Activated CD4-positive, alpha-beta T cell treated with anti-CD3 and anti-CD28 coated beads, Interleukin-2, amount 10 ng/mL, durations not matched to agents 24 days and 14 days (primary cell): ENCODE measurements at regions not wholly inside any gene's neighbourhood (a gene's known extent, or its start where the extent isn't known, plus 50 kb on each side); places are given as distances from the start of the nearest gene placed in this dataset.

ENCODE experiments used
- DNase-seq: peaks from one replicate; pipeline ENCODE4 v3.0.0; 2022
- H3K27ac Mint-ChIP-seq: one replicate; pipeline ENCODE4 v1.8.0; 2022; ENCODE audit warnings: mild to moderate bottlenecking, mixed read lengths
- H3K27me3 Mint-ChIP-seq: one replicate; pipeline ENCODE4 v1.8.0; 2022; ENCODE audit warnings: mixed read lengths
- H3K36me3 Mint-ChIP-seq: one replicate; pipeline ENCODE4 v1.8.0; 2022; ENCODE audit warnings: low read depth, mild to moderate bottlenecking, mixed read lengths
- H3K4me1 Mint-ChIP-seq: one replicate; pipeline ENCODE4 v1.8.0; 2021; ENCODE audit warnings: mixed read lengths
- H3K4me3 Mint-ChIP-seq: one replicate; pipeline ENCODE4 v1.8.0; 2022; ENCODE audit warnings: mild to moderate bottlenecking, moderate library complexity, mixed read lengths
- H3K9me3 Mint-ChIP-seq: one replicate; pipeline ENCODE4 v1.8.0; 2021; ENCODE audit warnings: mixed read lengths
- intact Hi-C: fragments of 100-400 bp; cut with micrococcal nuclease; formaldehyde crosslinking; loops from one replicate; pipeline ENCODE4 v1.15.1; 2023

GRCh38 chr16:86213437-86214205 is 296.7 kb upstream of the FOXF1 start:
- Mint-ChIP-seq H3K9me3 (peaks cover 9% of the 10 kb centered on the region), H3K27ac (no peak overlapping the region)

DNA sequence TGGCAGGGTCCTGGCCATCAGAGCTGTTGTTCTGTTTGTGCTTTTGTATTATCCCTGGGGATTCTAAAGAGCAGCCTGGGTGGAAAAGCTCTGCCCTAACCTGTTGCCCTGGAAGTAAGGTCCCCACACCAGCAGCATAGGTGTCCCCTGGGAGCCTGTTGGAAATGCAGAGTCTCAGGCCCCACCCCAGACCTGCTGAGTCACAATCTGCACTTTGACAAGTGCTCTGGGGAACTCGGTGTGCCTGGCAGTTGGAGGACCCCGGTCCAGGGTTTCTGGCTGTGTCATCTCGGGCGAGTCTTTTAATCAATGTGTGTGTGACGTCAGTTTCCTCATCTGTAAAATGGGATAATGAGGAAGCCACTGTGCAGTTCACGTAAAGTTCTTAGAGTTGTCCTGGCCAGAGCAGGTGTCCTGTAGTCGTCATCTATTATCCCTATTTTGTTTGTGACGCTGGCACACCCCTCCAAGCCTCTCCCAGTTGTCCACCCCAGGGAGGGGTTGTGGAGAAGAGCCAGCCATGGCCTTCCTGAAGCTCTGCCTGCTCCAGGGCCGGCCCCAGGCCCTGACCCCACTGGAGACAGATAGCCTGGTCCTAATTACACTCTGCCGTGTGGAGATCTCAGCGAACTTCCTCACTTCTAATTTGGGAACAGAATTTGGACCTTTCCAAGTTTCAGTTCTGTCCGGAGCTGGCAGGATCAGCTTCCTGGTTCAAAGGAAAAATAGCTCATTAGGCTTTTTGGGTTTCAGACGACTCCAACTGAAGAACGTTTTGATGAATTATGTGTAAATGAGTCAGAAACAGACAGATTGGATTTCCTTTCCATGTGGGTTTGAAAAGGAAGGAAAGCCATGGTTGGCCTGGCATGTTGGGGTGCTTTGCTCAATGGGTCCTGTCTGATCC is 295.7 kb upstream of the FOXF1 start:
- no peaks in the 10 kb centered on the region for H3K27me3 Mint-ChIP-seq
- no peaks in the 10 kb centered on the region for H3K4me1 Mint-ChIP-seq
- no peaks in the 10 kb centered on the region for H3K36me3 Mint-ChIP-seq
- H3K4me3 Mint-ChIP-seq: no peak overlapping the region
- intact Hi-C loops: no loop called here
- peaks cover 9% of the 10 kb centered on the region for H3K9me3 Mint-ChIP-seq
- H3K27ac Mint-ChIP-seq: no peak overlapping the region
- no peak for DNase-seq

More at GRCh38 chr16:86213437-86214205, 296.7 kb upstream of the FOXF1 start:
- H3K4me3 Mint-ChIP-seq: no peak overlapping the region
- H3K36me3 Mint-ChIP-seq: no peaks in the 10 kb centered on the region
- intact Hi-C loops: no loop called here
- H3K4me1 Mint-ChIP-seq: no peaks in the 10 kb centered on the region
- DNase-seq: no peak
- no peaks in the 10 kb centered on the region for H3K27me3 Mint-ChIP-seq

DNA sequence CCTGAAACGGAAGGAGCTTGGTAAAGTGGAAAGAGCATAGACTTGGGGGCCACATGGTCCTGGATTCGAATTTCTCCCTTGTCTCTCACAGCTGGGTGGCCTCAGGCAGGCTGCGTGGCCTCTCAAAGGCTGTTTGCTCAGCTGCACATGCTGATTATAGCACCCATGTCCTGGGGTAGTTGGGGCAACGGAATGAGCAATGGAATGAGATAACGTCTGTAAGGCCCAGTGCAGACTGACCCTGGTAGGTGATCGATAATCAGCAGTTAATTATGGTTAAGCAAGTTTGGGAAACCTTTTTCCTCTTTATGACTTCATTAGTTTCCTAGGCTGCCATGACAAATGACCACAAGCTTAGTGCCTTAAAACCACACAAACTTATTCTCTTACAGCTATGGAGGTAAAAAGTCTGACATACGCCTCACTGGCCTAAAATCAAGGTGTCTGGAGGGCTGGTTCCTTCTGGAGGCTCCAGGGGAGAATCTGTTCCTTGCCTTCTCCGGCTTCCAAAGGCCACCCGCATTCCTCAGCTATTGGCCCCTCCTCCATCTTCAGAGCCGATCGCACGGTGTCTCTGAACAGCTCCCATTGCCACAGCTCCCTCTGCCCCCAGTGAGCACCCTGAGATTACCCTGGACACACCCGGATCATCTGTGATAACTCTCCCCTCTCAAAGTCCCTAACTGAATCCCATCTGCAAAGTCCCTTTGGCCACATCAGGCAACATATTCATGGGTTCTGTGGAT is 294.9 kb upstream of the FOXF1 start:
- Mint-ChIP-seq H3K9me3 (peaks cover 9% of the 10 kb centered on the region), H3K27me3 (no peaks in the 10 kb centered on the region), H3K36me3 (no peaks in the 10 kb centered on the region), H3K27ac (no peak overlapping the region), H3K4me1 (no peaks in the 10 kb centered on the region), H3K4me3 (no peak overlapping the region)
- intact Hi-C loops: no loop called here
- DNase-seq: no peak

GRCh38 chr16:86215979-86216585 is 294.2 kb upstream of the FOXF1 start:
- Mint-ChIP-seq H3K9me3 (peaks cover 9% of the 10 kb centered on the region), H3K27me3 (no peaks in the 10 kb centered on the region), H3K27ac (no peak overlapping the region), H3K36me3 (no peaks in the 10 kb centered on the region), H3K4me3 (no peak overlapping the region), H3K4me1 (no peaks in the 10 kb centered on the region)
- intact Hi-C loops: no loop called here
- DNase-seq: no peak

GRCh38 chr16:86216591-86216990 is 293.7 kb upstream of the FOXF1 start:
- no peak overlapping the region for H3K27ac Mint-ChIP-seq
- intact Hi-C loops: no loop called here
- H3K4me1 Mint-ChIP-seq: no peaks in the 10 kb centered on the region
- H3K27me3 Mint-ChIP-seq: no peaks in the 10 kb centered on the region
- no peak overlapping the region for H3K4me3 Mint-ChIP-seq
- DNase-seq: no peak
- peaks cover 9% of the 10 kb centered on the region for H3K9me3 Mint-ChIP-seq
- H3K36me3 Mint-ChIP-seq: no peaks in the 10 kb centered on the region

DNA sequence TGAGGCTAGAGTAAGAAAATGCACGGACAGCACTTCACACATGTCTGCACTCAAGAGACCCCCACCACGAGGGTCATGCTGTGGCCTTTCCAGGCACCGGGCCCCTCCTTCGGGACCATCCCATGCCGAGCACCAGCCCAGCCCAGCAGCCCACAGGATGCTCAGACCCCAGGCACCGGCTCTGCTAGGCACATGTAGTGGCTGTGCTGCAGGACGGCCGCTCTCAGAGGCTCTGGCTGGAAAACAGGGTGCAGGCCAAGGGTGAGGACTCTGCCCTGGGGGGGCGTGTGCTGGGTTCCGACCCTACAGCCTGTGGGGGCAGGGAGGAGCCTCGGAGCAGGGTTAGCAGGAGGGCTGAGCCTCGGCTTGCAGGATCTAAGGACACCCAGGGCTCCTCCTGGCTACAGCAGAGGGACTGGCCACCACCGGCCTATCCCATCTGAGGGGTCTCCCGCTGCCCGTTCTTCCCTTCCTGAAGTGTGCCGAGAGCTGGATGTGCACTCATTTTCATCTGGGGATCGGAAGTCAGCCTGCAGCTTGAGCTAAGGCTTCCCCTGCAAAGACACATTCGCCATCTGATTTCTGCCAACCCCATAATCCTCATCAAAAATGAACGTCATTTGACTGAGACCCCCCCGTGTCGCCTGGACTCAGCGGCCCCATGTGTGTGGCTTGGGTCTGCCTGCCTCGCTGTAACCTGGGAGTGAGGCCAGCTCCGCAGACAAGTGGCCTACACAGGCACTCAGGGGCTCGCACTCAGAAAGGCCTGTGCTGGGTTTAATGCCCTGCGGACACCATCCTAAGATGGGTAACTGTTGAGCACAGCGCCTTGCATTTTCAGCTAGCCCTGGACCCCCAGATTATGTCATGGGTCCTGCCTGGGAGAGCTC is 293.1 kb upstream of the FOXF1 start:
- Mint-ChIP-seq H3K27ac (no peak overlapping the region), H3K4me1 (no peaks in the 10 kb centered on the region), H3K27me3 (peaks cover 3% of the 10 kb centered on the region), H3K9me3 (peaks cover 8% of the 10 kb centered on the region), H3K4me3 (no peak overlapping the region), H3K36me3 (no peaks in the 10 kb centered on the region)
- no peak for DNase-seq
- intact Hi-C loops: no loop called here

- Mint-ChIP-seq H3K36me3 (no peaks in the 10 kb centered on the region), H3K27ac (no peak overlapping the region), H3K27me3 (peaks cover 5% of the 10 kb centered on the region), H3K4me1 (no peaks in the 10 kb centered on the region), H3K9me3 (peaks cover 2% of the 10 kb centered on the region), H3K4me3 (no peak overlapping the region)
- intact Hi-C loops: no loop called here
- no peak for DNase-seq
Observed at GRCh38 chr16:86217891-86218270, 292.4 kb upstream of the FOXF1 start.

DNA sequence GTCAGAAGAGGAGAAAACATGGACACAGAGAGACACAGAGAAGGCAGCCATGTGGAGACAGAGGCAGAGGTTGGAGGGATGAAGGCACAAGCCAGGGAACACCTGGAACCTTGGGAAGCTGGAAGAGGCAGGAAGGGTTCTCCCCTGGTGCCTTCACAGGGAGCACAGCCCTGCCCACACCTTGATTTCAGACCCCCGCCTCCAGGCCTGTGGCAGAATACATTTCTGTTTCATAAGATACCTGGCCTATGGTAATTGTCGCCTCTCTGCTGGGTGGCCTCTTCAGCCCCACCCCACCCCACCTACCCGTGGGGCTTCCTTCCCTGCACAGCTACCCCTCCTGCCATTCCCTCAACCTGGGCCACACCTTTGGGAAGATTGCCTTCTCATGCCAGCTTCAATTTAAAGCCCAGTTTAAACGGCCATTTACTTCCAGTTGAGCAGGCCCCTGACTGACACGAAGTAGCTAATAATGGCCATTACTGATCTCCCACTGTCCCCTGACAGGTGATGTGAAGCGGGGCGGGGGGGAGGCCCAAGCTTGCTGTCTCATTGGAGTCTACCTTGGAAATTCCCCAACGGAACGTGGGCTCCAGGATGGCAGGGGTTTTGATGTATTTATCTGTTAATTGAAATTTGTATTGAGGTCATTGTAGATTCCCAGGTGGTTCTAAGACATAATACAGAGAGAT is 291.7 kb upstream of the FOXF1 start:
- no peaks in the 10 kb centered on the region for H3K4me1 Mint-ChIP-seq
- no peak overlapping the region for H3K27ac Mint-ChIP-seq
- peaks cover 8% of the 10 kb centered on the region for H3K27me3 Mint-ChIP-seq
- intact Hi-C loops: no loop called here
- H3K4me3 Mint-ChIP-seq: no peak overlapping the region
- DNase-seq: no peak
- no peaks in the 10 kb centered on the region for H3K9me3 Mint-ChIP-seq
- no peaks in the 10 kb centered on the region for H3K36me3 Mint-ChIP-seq

- H3K9me3 Mint-ChIP-seq: no peaks in the 10 kb centered on the region
- no peaks in the 10 kb centered on the region for H3K36me3 Mint-ChIP-seq
- DNase-seq: no peak
- H3K4me3 Mint-ChIP-seq: no peak overlapping the region
- peaks cover 8% of the 10 kb centered on the region for H3K27me3 Mint-ChIP-seq
- intact Hi-C loops: no loop called here
- no peaks in the 10 kb centered on the region for H3K4me1 Mint-ChIP-seq
- no peak overlapping the region for H3K27ac Mint-ChIP-seq
Observed at GRCh38 chr16:86219655-86220445, 290.5 kb upstream of the FOXF1 start.

GRCh38 chr16:86220561-86220960 is 289.8 kb upstream of the FOXF1 start:
- intact Hi-C loops: no loop called here
- H3K36me3 Mint-ChIP-seq: no peaks in the 10 kb centered on the region
- no peak overlapping the region for H3K27ac Mint-ChIP-seq
- H3K4me3 Mint-ChIP-seq: no peak overlapping the region
- no peaks in the 10 kb centered on the region for H3K9me3 Mint-ChIP-seq
- H3K4me1 Mint-ChIP-seq: no peaks in the 10 kb centered on the region
- H3K27me3 Mint-ChIP-seq: peaks cover 8% of the 10 kb centered on the region
- no peak for DNase-seq

GRCh38 chr16:86221085-86221484 is 289.2 kb upstream of the FOXF1 start:
- no peak overlapping the region for H3K27ac Mint-ChIP-seq
- intact Hi-C loops: no loop called here
- no peaks in the 10 kb centered on the region for H3K36me3 Mint-ChIP-seq
- H3K9me3 Mint-ChIP-seq: no peaks in the 10 kb centered on the region
- H3K27me3 Mint-ChIP-seq: peaks cover 8% of the 10 kb centered on the region
- no peak for DNase-seq
- no peak overlapping the region for H3K4me3 Mint-ChIP-seq
- H3K4me1 Mint-ChIP-seq: no peaks in the 10 kb centered on the region

GRCh38 chr16:86222547-86222946 is 287.8 kb upstream of the FOXF1 start:
- no peak for DNase-seq
- H3K27me3 Mint-ChIP-seq: peaks cover 8% of the 10 kb centered on the region
- intact Hi-C loops: no loop called here
- no peak overlapping the region for H3K4me3 Mint-ChIP-seq
- no peaks in the 10 kb centered on the region for H3K4me1 Mint-ChIP-seq
- H3K36me3 Mint-ChIP-seq: no peaks in the 10 kb centered on the region
- H3K27ac Mint-ChIP-seq: no peak overlapping the region
- no peaks in the 10 kb centered on the region for H3K9me3 Mint-ChIP-seq
